H9 (cell line): ENCODE measurements at regions not wholly inside any gene's neighbourhood (a gene's known extent, or its start where the extent isn't known, plus 50 kb on each side); places are given as distances from the start of the nearest gene placed in this dataset.

Experiments
- DNase-seq: peaks from one replicate; pipeline ENCODE4 v3.0.0-alpha.2; 2017
- H2AFZ ChIP-seq: one replicate; pipeline ENCODE4 v1.6.1; 2013; ENCODE audit warnings: mild to moderate bottlenecking, low read length, control low read depth, moderate library complexity
- H2AK5ac ChIP-seq: 2 replicates; pipeline ENCODE4 v1.6.1; 2013; ENCODE audit warnings: low read length, control low read depth, mixed read lengths; ENCODE audit not compliant: insufficient read length
- H2BK120ac ChIP-seq: one replicate; pipeline ENCODE4 v1.6.1; 2013; ENCODE audit warnings: low read depth, mild to moderate bottlenecking, low read length, control low read depth, inconsistent platforms; ENCODE audit not compliant: poor library complexity, severe bottlenecking
- H2BK12ac ChIP-seq: 2 replicates; pipeline ENCODE4 v1.6.1; 2013; ENCODE audit warnings: low read length, control low read depth, mixed read lengths, low read depth; ENCODE audit not compliant: insufficient read length
- H2BK15ac ChIP-seq: 2 replicates; pipeline ENCODE4 v1.6.1; 2013; ENCODE audit warnings: low read depth, low read length, control low read depth
- H2BK20ac ChIP-seq: one replicate; pipeline ENCODE4 v1.6.1; 2013; ENCODE audit warnings: low read depth, mild to moderate bottlenecking, low read length, control low read depth, inconsistent platforms; ENCODE audit not compliant: poor library complexity, severe bottlenecking
- H2BK5ac ChIP-seq: 2 replicates; pipeline ENCODE4 v1.6.1; 2013; ENCODE audit warnings: low read length, control low read depth, mixed read lengths; ENCODE audit not compliant: insufficient read length
- H3K14ac ChIP-seq: 2 replicates; pipeline ENCODE4 v1.6.1; 2013; ENCODE audit warnings: low read length, control low read depth; ENCODE audit not compliant: insufficient read depth
- H3K18ac ChIP-seq: 2 replicates; pipeline ENCODE4 v1.6.1; 2013; ENCODE audit warnings: low read depth, mild to moderate bottlenecking, mixed read lengths, low read length, control low read depth; ENCODE audit not compliant: insufficient read length
- H3K23ac ChIP-seq: 2 replicates; pipeline ENCODE4 v1.6.1; 2013; ENCODE audit warnings: low read length, control low read depth, mixed read lengths, low read depth; ENCODE audit not compliant: insufficient read length
- H3K23me2 ChIP-seq: 2 replicates; pipeline ENCODE4 v1.6.1; 2013; ENCODE audit warnings: low read depth, mild to moderate bottlenecking, mixed read lengths, low read length, control low read depth; ENCODE audit not compliant: insufficient read length, poor library complexity, severe bottlenecking
- H3K27ac ChIP-seq: 2 replicates; pipeline ENCODE4 v1.5.1; 2013; ENCODE audit warnings: low read length, control low read depth, mixed read lengths, low read depth; ENCODE audit not compliant: insufficient read length
- H3K27me3 ChIP-seq: 2 replicates; pipeline ENCODE4 v1.6.1; 2013; ENCODE audit warnings: low read length, control low read depth, inconsistent platforms; ENCODE audit not compliant: insufficient read depth
- H3K4ac ChIP-seq: 2 replicates; pipeline ENCODE4 v1.6.1; 2013; ENCODE audit warnings: low read depth, mild to moderate bottlenecking, control low read depth, inconsistent platforms, low read length, moderate library complexity
- H3K4me1 ChIP-seq: 2 replicates; pipeline ENCODE4 v1.6.1; 2013; ENCODE audit warnings: low read length, control low read depth, inconsistent platforms; ENCODE audit not compliant: insufficient read depth
- H3K4me2 ChIP-seq: 2 replicates; pipeline ENCODE4 v1.6.1; 2013; ENCODE audit warnings: low read length, control low read depth, mixed read lengths; ENCODE audit not compliant: insufficient read length, insufficient read depth
- H3K56ac ChIP-seq: 2 replicates; pipeline ENCODE4 v1.6.1; 2013; ENCODE audit warnings: low read depth, mild to moderate bottlenecking, mixed read lengths, low read length, control low read depth; ENCODE audit not compliant: insufficient read length
- H3K79me1 ChIP-seq: 2 replicates; pipeline ENCODE4 v1.6.1; 2013; ENCODE audit warnings: low read depth, mild to moderate bottlenecking, moderate library complexity, low read length, control low read depth, inconsistent platforms; ENCODE audit not compliant: insufficient read depth, poor library complexity, severe bottlenecking
- H3K79me2 ChIP-seq: 2 replicates; pipeline ENCODE4 v1.6.1; 2013; ENCODE audit warnings: low read length, control low read depth, inconsistent platforms; ENCODE audit not compliant: insufficient read depth
- H3K9ac ChIP-seq: 2 replicates; pipeline ENCODE4 v1.6.1; 2013; ENCODE audit warnings: low read length, control low read depth, mixed read lengths; ENCODE audit not compliant: insufficient read length; ENCODE audit errors: extremely low read depth
- H3K9me3 ChIP-seq: one replicate; pipeline ENCODE4 v1.6.1; 2013; ENCODE audit warnings: low read depth, low read length, inconsistent platforms; ENCODE audit not compliant: control insufficient read depth
- H3T11ph ChIP-seq: one replicate; pipeline ENCODE4 v1.6.1; 2013; ENCODE audit warnings: mild to moderate bottlenecking, low read length, control low read depth, inconsistent platforms
- H4K20me1 ChIP-seq: one replicate; pipeline ENCODE4 v1.6.1; 2013; ENCODE audit not compliant: control insufficient read depth, insufficient read length, insufficient read depth
- H4K5ac ChIP-seq: 2 replicates; pipeline ENCODE4 v1.6.1; 2013; ENCODE audit warnings: low read depth, mild to moderate bottlenecking, mixed read lengths, low read length, control low read depth; ENCODE audit not compliant: insufficient read length
- H4K8ac ChIP-seq: replicated peaks from 2 replicates; pipeline ENCODE4 v1.6.1; 2013; ENCODE audit warnings: low read length, control low read depth, mixed read lengths, low read depth; ENCODE audit not compliant: insufficient read length
- H4K91ac ChIP-seq: 2 replicates; pipeline ENCODE4 v1.6.1; 2013; ENCODE audit warnings: low read depth, mild to moderate bottlenecking, moderate library complexity, mixed read lengths, low read length, control low read depth; ENCODE audit not compliant: insufficient read length
- H3K27ac Mint-ChIP-seq, 3 experiments: 2 replicates in 2 of 3; 3 replicates in 1 of 3; pipeline ENCODE4 v1.8.0; 2020 to 2021; ENCODE audit warnings: mixed read lengths in 3 of 3, mild to moderate bottlenecking in 1 of 3, moderate library complexity in 1 of 3
- H3K27me3 Mint-ChIP-seq: 2 replicates; pipeline ENCODE4 v1.8.0; 2021; ENCODE audit warnings: low read depth, mild to moderate bottlenecking, moderate library complexity, mixed read lengths
- H3K36me3 Mint-ChIP-seq, 3 experiments: 2 replicates in 2 of 3; 3 replicates in 1 of 3; pipeline ENCODE4 v1.8.0; 2020 to 2021; ENCODE audit warnings: low read depth in 3 of 3, mixed read lengths in 3 of 3; ENCODE audit not compliant: insufficient read depth in 1 of 3
- H3K4me1 Mint-ChIP-seq, 2 experiments: 2 replicates each; pipeline ENCODE4 v1.8.0; 2020; ENCODE audit warnings: mixed read lengths in 2 of 2
- H3K4me3 Mint-ChIP-seq, 2 experiments: 2 replicates in 1 of 2; 3 replicates in 1 of 2; pipeline ENCODE4 v1.8.0; 2020 to 2021; ENCODE audit warnings: mild to moderate bottlenecking in 2 of 2, mixed read lengths in 2 of 2, moderate library complexity in 1 of 2
- H3K9me3 Mint-ChIP-seq, 2 experiments: 2 replicates in 1 of 2; 3 replicates in 1 of 2; pipeline ENCODE4 v1.8.0; 2020; ENCODE audit warnings: mild to moderate bottlenecking in 2 of 2, mixed read lengths in 2 of 2, moderate library complexity in 1 of 2
- CTCF ChIP-seq: fragments of 200-600 bp; sonication (generic); conservative IDR thresholded peaks from 3 replicates; pipeline ENCODE4 v1.8.0; 2021; ENCODE audit warnings: antibody characterized with exemption, mild to moderate bottlenecking
- WGBS: extraction: QIAGEN DNeasy Blood & Tissue Kit; methylation state at CpG from one replicate; pipeline ENCODE4 v1.1.7; 2013; ENCODE audit warnings: missing lambda C conversion rate, low lambda C conversion rate, mixed read lengths; ENCODE audit not compliant: insufficient read length; ENCODE audit errors: extremely low coverage; 5-methylcytosine and 5-hydroxymethylcytosine counted together

- H3K23me2 ChIP-seq, result no peaks in the 10 kb centered on the region
- no peaks in the 10 kb centered on the region for H3K4me1 ChIP-seq
- no peak overlapping the region for H3T11ph ChIP-seq
- H3K9me3 ChIP-seq, result peaks cover 15% of the 10 kb centered on the region
- H3K4me2 ChIP-seq, result no peak overlapping the region
- H4K5ac ChIP-seq, result no peak overlapping the region
- H3K9me3 Mint-ChIP-seq, result peaks cover 60 to 70% of the 10 kb centered on the region in 2 experiments
- H3K27ac ChIP-seq, result no peak overlapping the region
- no peak overlapping the region for H3K27ac Mint-ChIP-seq
- no peak overlapping the region for H2BK5ac ChIP-seq
- no peaks in the 10 kb centered on the region for H3K79me2 ChIP-seq
- peaks cover 0 to 3% (median 0%) of the 10 kb centered on the region in 3 experiments; a peak in 1 of 7 replicates for H3K36me3 Mint-ChIP-seq
- no peak overlapping the region for H3K4ac ChIP-seq
- H4K8ac ChIP-seq, result no peak overlapping the region
- no peak overlapping the region for H3K4me3 Mint-ChIP-seq
- H3K9ac ChIP-seq, result no peak overlapping the region
- peaks cover 4 to 7% of the 10 kb centered on the region in 2 experiments; a peak in 2 of 4 replicates for H3K4me1 Mint-ChIP-seq
- no peak overlapping the region for H3K56ac ChIP-seq
- H2BK120ac ChIP-seq, result no peak overlapping the region
- H2AK5ac ChIP-seq, result no peak overlapping the region
- H4K91ac ChIP-seq, result no peak overlapping the region
- no peak overlapping the region for H2BK12ac ChIP-seq
- no peaks in the 10 kb centered on the region for H4K20me1 ChIP-seq
- no peak for TF ChIP-seq CTCF
- H3K27me3 ChIP-seq, result no peaks in the 10 kb centered on the region
- WGBS, result no CpG with 5 or more reads among the region's 5 CpGs
- no peaks in the 10 kb centered on the region for H3K79me1 ChIP-seq
- DNase-seq, result no peak
- H3K14ac ChIP-seq, result no peak overlapping the region
- no peak overlapping the region for H2BK15ac ChIP-seq
- H2AFZ ChIP-seq, result no peak overlapping the region
- H3K18ac ChIP-seq, result no peak overlapping the region
- H3K23ac ChIP-seq, result no peak overlapping the region
- no peak overlapping the region for H2BK20ac ChIP-seq
- no peaks in the 10 kb centered on the region for H3K27me3 Mint-ChIP-seq
These were observed 264.4 kb upstream of the ITM2A start for GRCh38 chrX:79631526-79631925.
